ENCODE measurements at regions not wholly inside any gene's neighbourhood (a gene's known extent, or its start where the extent isn't known, plus 50 kb on each side); places are given as distances from the start of the nearest gene placed in this dataset.

GRCh38 chr12:4828176-4828575, 81.5 kb upstream of the KCNA1 start:
- TF ChIP-seq CTCF (IDR thresholded peaks at IDR 0.05) (no peak), EZH2 (IDR thresholded peaks at IDR 0.05) (no peak)
